GM12875 (cell line): ENCODE measurements at regions not wholly inside any gene's neighbourhood (a gene's known extent, or its start where the extent isn't known, plus 50 kb on each side); places are given as distances from the start of the nearest gene placed in this dataset.

Source experiments
- H3K4me3 ChIP-seq: one replicate; pipeline ENCODE4 v1.5.1; 2011; ENCODE audit warnings: low read depth, low read length, control low read depth
- CTCF ChIP-seq: IDR thresholded peaks from 2 replicates; pipeline ENCODE4 v1.5.1; 2011; ENCODE audit warnings: low read depth, mild to moderate bottlenecking, control low read depth, inconsistent platforms, low read length, moderate library complexity, borderline replicate concordance; ENCODE audit not compliant: insufficient read depth

DNA sequence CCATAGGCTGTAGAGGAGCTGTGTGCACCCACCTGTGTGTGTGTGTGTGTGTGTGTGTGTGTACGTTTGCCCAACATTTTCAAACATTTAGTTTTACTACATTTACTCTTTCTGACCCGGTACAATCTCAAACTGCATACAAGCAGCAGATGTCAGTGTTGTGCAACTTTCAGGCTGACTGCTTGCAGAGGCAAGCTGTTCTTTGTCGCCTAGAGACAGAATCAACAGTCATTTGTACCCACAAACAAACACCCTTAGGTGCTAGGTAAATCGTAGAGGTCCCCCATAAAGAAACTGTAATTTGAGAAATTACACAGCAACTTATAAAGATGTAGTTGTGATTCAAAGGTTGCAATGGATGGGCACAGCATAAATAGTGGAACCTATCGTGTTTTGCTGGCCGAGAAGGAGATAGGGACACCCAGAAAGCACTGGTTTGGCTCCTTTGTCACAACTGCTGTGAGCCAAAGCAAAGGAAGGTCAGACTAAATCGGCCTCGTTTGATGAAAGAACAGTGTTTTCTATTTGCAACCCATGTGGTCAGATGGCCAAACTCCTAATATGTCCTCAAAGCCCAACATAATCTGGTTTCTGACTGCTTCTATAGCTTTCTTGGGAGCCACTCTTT lies 478.4 kb downstream of the TOX3 start:
- H3K4me3 ChIP-seq = no peak overlapping the region
- TF ChIP-seq CTCF = no peak

- H3K4me3 ChIP-seq = no peak overlapping the region
- TF ChIP-seq CTCF = no peak
These were observed 480.0 kb downstream of the TOX3 start for GRCh38 chr16:52066962-52067361.

GRCh38 chr16:52056259-52056658 lies 490.7 kb downstream of the TOX3 start:
- TF ChIP-seq CTCF = no peak
- H3K4me3 ChIP-seq = no peak overlapping the region

DNA sequence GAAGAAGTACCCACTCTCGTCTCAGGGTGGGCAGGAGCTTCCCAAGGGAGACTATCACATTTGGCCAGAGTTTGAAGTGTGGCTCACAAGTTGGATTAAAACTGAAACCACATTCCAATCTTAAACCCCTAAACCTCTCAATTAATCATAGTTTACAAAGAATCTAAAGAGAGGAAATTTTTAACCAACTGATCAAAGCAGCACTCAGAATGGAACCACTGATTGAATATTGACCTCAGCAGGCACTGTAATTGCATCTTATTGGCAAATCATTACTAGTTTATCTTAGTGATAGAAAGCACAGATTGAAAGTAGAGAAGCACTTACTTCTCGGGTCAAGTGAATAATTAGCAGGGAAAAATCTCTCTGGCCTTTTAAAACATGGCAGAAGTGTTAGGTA lies 491.6 kb downstream of the TOX3 start:
- TF ChIP-seq CTCF = no peak
- H3K4me3 ChIP-seq = no peak overlapping the region

GRCh38 chr16:52054326-52054725 lies 492.6 kb downstream of the TOX3 start:
- H3K4me3 ChIP-seq = no peak overlapping the region
- no peak for TF ChIP-seq CTCF

- TF ChIP-seq CTCF = no peak
- no peak overlapping the region for H3K4me3 ChIP-seq
These were observed 494.1 kb downstream of the TOX3 start for GRCh38 chr16:52052818-52053217.

- H3K4me3 ChIP-seq = no peak overlapping the region
- no peak for TF ChIP-seq CTCF
These were observed 495.4 kb downstream of the TOX3 start for GRCh38 chr16:52051414-52052172.
